Endothelial cell of umbilical vein (primary cell): ENCODE measurements at regions not wholly inside any gene's neighbourhood (a gene's known extent, or its start where the extent isn't known, plus 50 kb on each side); places are given as distances from the start of the nearest gene placed in this dataset.

Experiments used
- BruUV-seq: library from RNA; stranded (reverse); fragments of 400-500 nt; replicated peaks from 2 replicates; lab custom pipeline; 2021; lab: Mats Ljungman, UMichigan
- CTCF ChIA-PET: fragments of 300-600, 350-600 bp; sonication (Branson Sonifier 250); formaldehyde crosslinking; loops from one replicate; lab custom pipeline; 2021; ENCODE audit warnings: antibody characterized with exemption, inconsistent platforms; lab: Charles Lee
- POLR2A ChIA-PET: fragments of 300-600, 350-600 bp; sonication (Branson Sonifier 250); formaldehyde crosslinking; loops from one replicate; lab custom pipeline; 2021; ENCODE audit warnings: antibody characterized with exemption, inconsistent platforms; lab: Charles Lee
- DNase-seq: peaks from one replicate; pipeline ENCODE4 v3.0.0-alpha.2; 2011; ENCODE audit warnings: low read depth, low spot score
- FAIRE-seq: peaks from 2 replicates; lab custom pipeline; 2011; peaks lifted over from hg19 to GRCh38; lab: Jason Lieb, UNC
- H2AFZ ChIP-seq: 2 replicates; pipeline ENCODE4 v1.6.0; 2012; ENCODE audit warnings: low read depth, low read length, control low read depth, inconsistent platforms
- H3K27ac ChIP-seq: 2 replicates; pipeline ENCODE4 v1.5.1; 2011; ENCODE audit warnings: low read depth, mild to moderate bottlenecking, control low read depth, low read length, moderate library complexity; ENCODE audit not compliant: insufficient read depth
- H3K27me3 ChIP-seq, 2 experiments: 2 replicates each; pipeline versions ENCODE4 v1.6.0 to v1.6.1; 2011; ENCODE audit warnings: low read length in 2 of 2, mixed read lengths in 1 of 2; ENCODE audit not compliant: control insufficient read depth in 2 of 2, insufficient read depth in 2 of 2
- H3K36me3 ChIP-seq, 2 experiments: 2 replicates in 1 of 2; 3 replicates in 1 of 2; pipeline ENCODE4 v1.5.1; 2011; ENCODE audit warnings: low read length in 2 of 2, mild to moderate bottlenecking in 1 of 2, moderate library complexity in 1 of 2; ENCODE audit not compliant: control insufficient read depth in 2 of 2, insufficient read depth in 2 of 2; ENCODE audit errors: extremely low read depth in 1 of 2
- H3K4me1 ChIP-seq: 3 replicates; pipeline ENCODE4 v1.5.1; 2011; ENCODE audit warnings: mild to moderate bottlenecking, low read length; ENCODE audit not compliant: control insufficient read depth, insufficient read depth; ENCODE audit errors: extremely low read depth
- H3K4me2 ChIP-seq: 2 replicates; pipeline ENCODE4 v1.6.1; 2011; ENCODE audit warnings: low read length, control low read depth, mixed read lengths; ENCODE audit not compliant: insufficient read depth
- H3K4me3 ChIP-seq, 3 experiments: fragments of 200-600 bp in 1 of 3; sonication (generic), shearing (Covaris generic) in 1 of 3; replicated peaks in 1 of 3; 2 replicates each; pipeline ENCODE4 v1.5.1; 2011 to 2016; ENCODE audit warnings: control low read depth in 3 of 3, low read length in 3 of 3, mild to moderate bottlenecking in 2 of 3, inconsistent platforms in 1 of 3, low read depth in 1 of 3, moderate library complexity in 1 of 3; ENCODE audit not compliant: insufficient read depth in 1 of 3
- H3K79me2 ChIP-seq: 2 replicates; pipeline ENCODE4 v1.6.0; 2012; ENCODE audit warnings: low read length, inconsistent platforms; ENCODE audit not compliant: control insufficient read depth, insufficient read depth
- H3K9ac ChIP-seq: replicated peaks from 2 replicates; pipeline ENCODE3; 2011; ENCODE audit warnings: low read length, control low read depth; ENCODE audit not compliant: insufficient read depth; ENCODE audit errors: extremely low read depth
- H3K9me1 ChIP-seq: replicated peaks from 3 replicates; pipeline ENCODE4 v1.6.0; 2011; ENCODE audit warnings: mild to moderate bottlenecking, low read length; ENCODE audit not compliant: control insufficient read depth, insufficient read depth; ENCODE audit errors: extremely low read depth
- H3K9me3 ChIP-seq: replicated peaks from 2 replicates; pipeline ENCODE4 v1.5.1; 2012; ENCODE audit warnings: low read length, inconsistent platforms; ENCODE audit not compliant: control insufficient read depth, insufficient read depth
- H4K20me1 ChIP-seq: replicated peaks from 2 replicates; pipeline ENCODE3; 2011; ENCODE audit warnings: mild to moderate bottlenecking, low read length; ENCODE audit not compliant: control insufficient read depth, insufficient read depth; ENCODE audit errors: extremely low read depth
- CTCF ChIP-seq, 2 donors: IDR thresholded peaks; 1 replicate in 1 of 2; 2 replicates in 1 of 2; pipeline ENCODE4 v1.5.1; 2011; ENCODE audit warnings: low read length in 2 of 2, mild to moderate bottlenecking in 2 of 2, moderate library complexity in 2 of 2, control low read depth in 1 of 2, inconsistent platforms in 1 of 2, low read depth in 1 of 2; ENCODE audit not compliant: insufficient read depth in 1 of 2; ENCODE audit errors: extremely low read depth in 1 of 2
- GATA2 ChIP-seq: IDR thresholded peaks from 2 replicates; pipeline ENCODE4 v1.7.0; 2011; ENCODE audit warnings: low read depth, mild to moderate bottlenecking, moderate library complexity, mixed read lengths, low read length; ENCODE audit not compliant: insufficient read length, insufficient read depth
- JUN ChIP-seq: IDR thresholded peaks from 2 replicates; pipeline ENCODE4 v1.6.1; 2011; ENCODE audit warnings: borderline replicate concordance, low read depth; ENCODE audit not compliant: insufficient read length, insufficient read depth
- MYC ChIP-seq: IDR thresholded peaks from one replicate; pipeline ENCODE4 v1.6.1; 2011; ENCODE audit warnings: mild to moderate bottlenecking, low read depth, low read length
- POLR2AphosphoS5 ChIP-seq: IDR thresholded peaks from 2 replicates; pipeline ENCODE4 v1.6.1; 2012; ENCODE audit warnings: low read depth, mild to moderate bottlenecking, control low read depth, low read length, moderate library complexity; ENCODE audit not compliant: insufficient read depth
- dilution Hi-C: fragments of 300-500 bp; cut with MboI; formaldehyde crosslinking; loops from one replicate; pipeline ENCODE4 v1.15.0; 2019; ENCODE audit warnings: low sequenced_read_pairs; ENCODE audit not compliant: extremely low pct_ligation_motif_present
- intact Hi-C: fragments of 100-400 bp; cut with micrococcal nuclease; formaldehyde crosslinking; loops from one replicate; pipeline ENCODE4 v1.10.0; 2022

GRCh38 chr13:106033659-106034058, 501.8 kb downstream of the EFNB2 start:
- Histone ChIP-seq H3K9ac (no peak overlapping the region), H3K79me2 (no peaks in the 10 kb centered on the region), H3K9me1 (no peaks in the 10 kb centered on the region), H3K27ac (no peak overlapping the region), H3K36me3 (no peaks in the 10 kb centered on the region), H3K4me3 (no peak overlapping the region), H3K4me1 (no peaks in the 10 kb centered on the region), H2AFZ (no peak overlapping the region), H3K9me3 (no peaks in the 10 kb centered on the region), H3K27me3 (no peaks in the 10 kb centered on the region), H4K20me1 (no peaks in the 10 kb centered on the region), H3K4me2 (no peak overlapping the region)
- no TSS peak for BruUV-seq
- CTCF ChIA-PET: interaction anchor here (0.8 to 1.6 kb wide), 2 partner anchors 9 kb away, joined by 4 read pairs; no protein-coding TSS in a partner anchor
- TF ChIP-seq MYC: no peak
- peak in 1 of 2 donors; percentile 12 for TF ChIP-seq CTCF (IDR thresholded peaks at IDR 0.05; ENCODE audit: extremely low read depth in 1 of 2, insufficient read depth in 1 of 2, low read depth in 1 of 2, low read length in 2 of 2)
- TF ChIP-seq GATA2: no peak
- intact Hi-C loops: no loop called here
- dilution Hi-C loops: no loop called here
- DNase-seq (peak; percentile 4), FAIRE-seq (no peak)
- POLR2A ChIA-PET: no interaction called here

GRCh38 chr13:106032441-106032840, 503.0 kb downstream of the EFNB2 start:
- no peaks in the 10 kb centered on the region for H3K9me3 ChIP-seq
- no peak overlapping the region for H3K27ac ChIP-seq
- no peak overlapping the region for H3K4me2 ChIP-seq
- CTCF ChIA-PET: no interaction called here
- no peaks in the 10 kb centered on the region for H4K20me1 ChIP-seq
- dilution Hi-C loops (no loop called here), intact Hi-C loops (no loop called here)
- BruUV-seq: no TSS peak
- H3K4me1 ChIP-seq: no peaks in the 10 kb centered on the region
- no peak overlapping the region for H2AFZ ChIP-seq
- FAIRE-seq (no peak), DNase-seq (no peak)
- POLR2A ChIA-PET: no interaction called here
- no peaks in the 10 kb centered on the region for H3K79me2 ChIP-seq
- H3K36me3 ChIP-seq: no peaks in the 10 kb centered on the region
- H3K9me1 ChIP-seq: no peaks in the 10 kb centered on the region
- H3K4me3 ChIP-seq: no peak overlapping the region
- TF ChIP-seq GATA2 (no peak), POLR2AphosphoS5 (no peak), JUN (no peak)
- H3K27me3 ChIP-seq: no peaks in the 10 kb centered on the region
- H3K9ac ChIP-seq: no peak overlapping the region
